ENCODE measurements at regions not wholly inside any gene's neighbourhood (a gene's known extent, or its start where the extent isn't known, plus 50 kb on each side); places are given as distances from the start of the nearest gene placed in this dataset.

DNA sequence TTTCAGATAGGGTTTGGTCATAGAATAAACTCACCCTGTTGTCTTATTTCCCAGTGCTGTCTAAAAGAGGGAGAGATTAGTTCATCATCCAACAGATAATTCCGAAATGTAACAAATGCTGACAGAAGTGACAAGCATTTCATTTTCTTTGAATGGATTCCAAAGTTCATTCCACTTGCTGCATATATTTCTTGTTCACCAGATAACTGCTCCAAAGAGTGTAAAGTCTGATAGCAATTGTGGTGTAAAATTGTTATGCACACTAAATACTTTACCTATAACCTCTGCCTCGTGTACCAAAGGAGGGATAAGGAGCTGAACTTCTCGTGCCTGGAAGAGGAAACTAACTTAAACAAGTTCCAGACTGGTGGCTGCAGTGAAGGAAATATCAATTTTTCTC lies 290.0 kb upstream of the ADAMTSL1 start:
- TF ChIP-seq, protein P1, sequence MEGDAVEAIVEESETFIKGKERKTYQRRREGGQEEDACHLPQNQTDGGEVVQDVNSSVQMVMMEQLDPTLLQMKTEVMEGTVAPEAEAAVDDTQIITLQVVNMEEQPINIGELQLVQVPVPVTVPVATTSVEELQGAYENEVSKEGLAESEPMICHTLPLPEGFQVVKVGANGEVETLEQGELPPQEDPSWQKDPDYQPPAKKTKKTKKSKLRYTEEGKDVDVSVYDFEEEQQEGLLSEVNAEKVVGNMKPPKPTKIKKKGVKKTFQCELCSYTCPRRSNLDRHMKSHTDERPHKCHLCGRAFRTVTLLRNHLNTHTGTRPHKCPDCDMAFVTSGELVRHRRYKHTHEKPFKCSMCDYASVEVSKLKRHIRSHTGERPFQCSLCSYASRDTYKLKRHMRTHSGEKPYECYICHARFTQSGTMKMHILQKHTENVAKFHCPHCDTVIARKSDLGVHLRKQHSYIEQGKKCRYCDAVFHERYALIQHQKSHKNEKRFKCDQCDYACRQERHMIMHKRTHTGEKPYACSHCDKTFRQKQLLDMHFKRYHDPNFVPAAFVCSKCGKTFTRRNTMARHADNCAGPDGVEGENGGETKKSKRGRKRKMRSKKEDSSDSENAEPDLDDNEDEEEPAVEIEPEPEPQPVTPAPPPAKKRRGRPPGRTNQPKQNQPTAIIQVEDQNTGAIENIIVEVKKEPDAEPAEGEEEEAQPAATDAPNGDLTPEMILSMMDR (IDR thresholded peaks at IDR 0.05), result no peak
- no peak for TF ChIP-seq POLR2AphosphoS5 (IDR thresholded peaks at IDR 0.05)
- no peak for TF ChIP-seq POLR2A (IDR thresholded peaks at IDR 0.05)
